ENCODE measurements at regions not wholly inside any gene's neighbourhood (a gene's known extent, or its start where the extent isn't known, plus 50 kb on each side); places are given as distances from the start of the nearest gene placed in this dataset.

DNA sequence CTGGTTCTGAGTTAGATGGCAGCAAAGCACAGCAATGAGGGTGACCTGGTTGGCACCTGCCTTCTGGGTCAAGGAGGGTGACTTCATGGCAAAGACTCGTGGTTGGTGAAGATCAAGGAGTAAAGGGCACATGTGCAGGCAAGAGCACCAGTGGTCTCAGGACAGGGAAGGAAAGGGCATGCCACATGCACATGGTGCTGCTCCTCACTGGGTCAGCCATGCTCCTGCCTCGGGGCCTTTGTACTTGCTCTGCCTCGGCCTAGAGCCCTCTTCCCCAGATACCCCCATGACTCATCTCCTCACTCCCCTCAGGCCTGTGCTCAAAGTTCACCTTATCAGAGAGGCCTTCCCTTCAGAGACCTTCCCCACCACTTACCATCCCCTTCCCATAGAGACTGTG is 106.7 kb upstream of the KDM7A start:
- H3K36me3 ChIP-seq, result no peaks in the 10 kb centered on the region
- TF ChIP-seq, protein P1, sequence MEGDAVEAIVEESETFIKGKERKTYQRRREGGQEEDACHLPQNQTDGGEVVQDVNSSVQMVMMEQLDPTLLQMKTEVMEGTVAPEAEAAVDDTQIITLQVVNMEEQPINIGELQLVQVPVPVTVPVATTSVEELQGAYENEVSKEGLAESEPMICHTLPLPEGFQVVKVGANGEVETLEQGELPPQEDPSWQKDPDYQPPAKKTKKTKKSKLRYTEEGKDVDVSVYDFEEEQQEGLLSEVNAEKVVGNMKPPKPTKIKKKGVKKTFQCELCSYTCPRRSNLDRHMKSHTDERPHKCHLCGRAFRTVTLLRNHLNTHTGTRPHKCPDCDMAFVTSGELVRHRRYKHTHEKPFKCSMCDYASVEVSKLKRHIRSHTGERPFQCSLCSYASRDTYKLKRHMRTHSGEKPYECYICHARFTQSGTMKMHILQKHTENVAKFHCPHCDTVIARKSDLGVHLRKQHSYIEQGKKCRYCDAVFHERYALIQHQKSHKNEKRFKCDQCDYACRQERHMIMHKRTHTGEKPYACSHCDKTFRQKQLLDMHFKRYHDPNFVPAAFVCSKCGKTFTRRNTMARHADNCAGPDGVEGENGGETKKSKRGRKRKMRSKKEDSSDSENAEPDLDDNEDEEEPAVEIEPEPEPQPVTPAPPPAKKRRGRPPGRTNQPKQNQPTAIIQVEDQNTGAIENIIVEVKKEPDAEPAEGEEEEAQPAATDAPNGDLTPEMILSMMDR (IDR thresholded peaks at IDR 0.05), result no peak
- TF ChIP-seq POLR2AphosphoS5 (IDR thresholded peaks at IDR 0.05), result no peak
- no peak for TF ChIP-seq POLR2A (IDR thresholded peaks at IDR 0.05)
- WGBS, result 96% methylated on average over 3 of the region's 3 CpGs
- intact Hi-C loops (cut with DNase I), result no loop called here
- no peaks in the 10 kb centered on the region for H3K9me3 ChIP-seq
- DNase-seq (ENCODE audit: low spot score), result no peak
- H3K4me1 ChIP-seq (replicated peaks), result no peaks in the 10 kb centered on the region
- no peak overlapping the region for H3K4me3 ChIP-seq
- no peak overlapping the region for H3K27ac ChIP-seq
- H3K27me3 ChIP-seq (replicated peaks; ENCODE audit: insufficient read depth), result no peaks in the 10 kb centered on the region

DNA sequence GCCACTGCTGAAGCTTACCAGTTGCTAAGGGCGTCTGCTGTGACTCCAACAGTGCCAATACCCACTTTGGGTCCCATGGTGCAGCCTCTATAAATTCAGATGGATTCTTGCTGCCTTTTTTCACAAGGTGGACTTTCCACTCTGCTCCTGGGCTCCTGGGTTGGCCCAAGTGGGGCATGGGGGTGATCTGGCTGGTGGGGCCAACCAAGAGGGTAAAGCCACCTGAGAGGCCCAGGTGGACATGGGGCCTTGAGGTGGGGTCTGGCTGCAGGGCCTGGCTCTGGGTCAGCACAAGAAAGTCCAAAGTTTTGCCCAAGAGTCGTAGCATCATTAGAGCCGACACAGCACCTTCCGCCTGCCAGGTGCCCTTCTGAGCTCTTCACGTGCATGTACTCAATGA is 105.2 kb upstream of the KDM7A start:
- Histone ChIP-seq H3K36me3 (no peaks in the 10 kb centered on the region), H3K4me1 (replicated peaks) (no peaks in the 10 kb centered on the region), H3K4me3 (no peak overlapping the region), H3K9me3 (no peaks in the 10 kb centered on the region), H3K27me3 (replicated peaks; ENCODE audit: insufficient read depth) (no peaks in the 10 kb centered on the region), H3K27ac (no peak overlapping the region)
- 92% methylated on average over 5 of the region's 5 CpGs for WGBS
- no peak for TF ChIP-seq POLR2AphosphoS5 (IDR thresholded peaks at IDR 0.05)
- TF ChIP-seq POLR2A (IDR thresholded peaks at IDR 0.05), result no peak
- TF ChIP-seq, protein P1 (IDR thresholded peaks at IDR 0.05), result no peak
- intact Hi-C loops (cut with DNase I), result no loop called here
- no peak for DNase-seq (ENCODE audit: low spot score)

DNA sequence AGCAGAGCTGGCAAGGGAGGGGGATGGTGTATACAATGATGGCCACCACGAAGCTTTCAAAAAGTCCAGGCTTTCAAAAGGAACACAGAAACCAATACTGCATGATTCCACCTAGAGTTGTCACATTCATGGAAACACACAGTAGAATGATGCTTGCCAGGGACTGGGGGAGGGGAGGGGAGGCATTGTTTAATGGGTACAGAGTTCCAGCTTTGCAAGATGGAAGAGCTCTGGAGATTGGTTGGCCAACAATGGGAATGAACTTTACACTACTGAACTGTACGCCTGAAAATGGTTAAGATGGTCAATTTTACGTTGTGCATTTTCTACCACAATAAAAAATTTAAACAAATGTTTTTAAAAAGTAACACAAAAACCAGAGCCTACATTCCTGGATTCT is 104.5 kb upstream of the KDM7A start:
- 92% methylated on average over 3 of the region's 3 CpGs for WGBS
- TF ChIP-seq POLR2A (IDR thresholded peaks at IDR 0.05) (no peak), POLR2AphosphoS5 (IDR thresholded peaks at IDR 0.05) (no peak)
- TF ChIP-seq, protein P1 (IDR thresholded peaks at IDR 0.05), result no peak
- intact Hi-C loops (cut with DNase I), result no loop called here
- no peaks in the 10 kb centered on the region for H3K4me1 ChIP-seq (replicated peaks)
- no peak overlapping the region for H3K4me3 ChIP-seq
- H3K27ac ChIP-seq, result no peak overlapping the region
- H3K27me3 ChIP-seq (replicated peaks; ENCODE audit: insufficient read depth), result no peaks in the 10 kb centered on the region
- H3K9me3 ChIP-seq, result no peaks in the 10 kb centered on the region
- no peaks in the 10 kb centered on the region for H3K36me3 ChIP-seq
- no peak for DNase-seq (ENCODE audit: low spot score)

DNA sequence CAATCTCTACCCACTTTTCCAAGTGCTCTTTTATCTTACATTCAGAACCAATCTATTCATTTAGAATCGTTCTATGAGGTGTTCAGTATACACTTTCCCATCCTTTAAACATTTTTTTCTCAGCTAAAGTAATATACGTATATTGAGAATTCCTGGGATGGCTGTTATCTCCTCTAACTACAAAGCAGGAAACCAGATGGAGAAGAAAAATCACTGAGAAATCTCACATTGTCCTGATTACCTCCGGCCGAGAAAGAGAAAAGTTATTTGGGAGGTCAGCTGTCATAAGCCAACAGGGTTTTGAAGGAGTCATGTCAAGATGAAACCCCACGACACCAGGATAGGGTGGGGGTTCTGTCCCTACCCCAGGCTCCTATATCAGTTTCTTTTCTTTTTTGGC is 99.2 kb upstream of the KDM7A start:
- WGBS, result 67% methylated on average over 5 of the region's 5 CpGs
- no peak for DNase-seq (ENCODE audit: low spot score)
- no peaks in the 10 kb centered on the region for H3K36me3 ChIP-seq
- no peaks in the 10 kb centered on the region for H3K9me3 ChIP-seq
- no peak for TF ChIP-seq POLR2A (IDR thresholded peaks at IDR 0.05)
- TF ChIP-seq, protein P1 (IDR thresholded peaks at IDR 0.05), result no peak
- no peak for TF ChIP-seq POLR2AphosphoS5 (IDR thresholded peaks at IDR 0.05)
- H3K27ac ChIP-seq, result no peak overlapping the region
- H3K4me1 ChIP-seq (replicated peaks), result no peaks in the 10 kb centered on the region
- no peaks in the 10 kb centered on the region for H3K27me3 ChIP-seq (replicated peaks; ENCODE audit: insufficient read depth)
- no peak overlapping the region for H3K4me3 ChIP-seq
- intact Hi-C loops (cut with DNase I), result no loop called here

DNA sequence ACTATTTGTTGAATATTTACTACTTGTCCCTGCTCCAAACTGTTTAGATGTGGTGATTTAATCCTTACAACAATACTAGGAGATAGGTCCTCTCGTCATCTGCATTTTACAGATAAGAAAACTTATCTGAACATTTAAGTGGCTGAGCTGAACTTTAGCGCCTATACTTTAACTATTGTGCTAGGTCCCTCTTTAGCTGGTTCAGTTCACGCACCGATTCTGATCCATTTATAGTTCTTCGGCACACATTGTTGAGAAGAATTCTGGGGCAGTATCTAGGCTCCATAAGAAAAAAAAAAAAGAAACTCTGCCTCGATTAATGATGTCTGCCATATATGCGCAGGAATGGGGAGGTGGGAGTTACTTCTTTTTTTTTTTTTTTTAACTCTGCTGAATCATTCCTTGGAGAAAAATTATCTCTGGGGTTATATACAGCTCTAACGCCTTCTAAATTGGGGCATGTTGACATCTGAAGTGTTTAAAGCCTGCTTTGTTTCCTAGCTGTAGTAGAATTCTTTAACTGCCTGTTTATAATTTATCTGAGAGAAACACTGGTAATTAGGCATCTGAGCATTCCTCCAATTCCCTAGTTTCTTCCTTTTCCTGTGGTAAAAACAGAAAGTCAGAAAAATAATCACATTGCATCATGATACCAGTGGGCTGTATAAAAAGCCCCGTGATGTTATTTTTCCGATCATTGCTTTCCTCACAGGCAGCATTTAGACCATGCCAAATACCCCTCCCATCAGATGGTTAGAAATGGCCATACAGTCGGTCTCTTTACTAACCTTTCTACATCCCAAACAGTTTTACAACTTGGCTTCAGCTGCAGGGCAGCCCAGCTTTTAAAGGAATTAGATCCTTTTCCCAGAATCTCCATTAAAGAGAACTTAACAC is 98.5 kb upstream of the KDM7A start:
- no peak for DNase-seq (ENCODE audit: low spot score)
- TF ChIP-seq POLR2A (IDR thresholded peaks at IDR 0.05), result no peak
- TF ChIP-seq, protein P1 (IDR thresholded peaks at IDR 0.05), result no peak
- TF ChIP-seq POLR2AphosphoS5 (IDR thresholded peaks at IDR 0.05), result no peak
- WGBS, result 38% methylated on average over 11 of the region's 11 CpGs
- no peaks in the 10 kb centered on the region for H3K4me1 ChIP-seq (replicated peaks)
- no peaks in the 10 kb centered on the region for H3K9me3 ChIP-seq
- H3K27ac ChIP-seq, result no peak overlapping the region
- no peak overlapping the region for H3K4me3 ChIP-seq
- H3K27me3 ChIP-seq (replicated peaks; ENCODE audit: insufficient read depth), result no peaks in the 10 kb centered on the region
- intact Hi-C loops (cut with DNase I), result no loop called here
- H3K36me3 ChIP-seq, result no peaks in the 10 kb centered on the region

Data from prostate gland (tissue), 2 donors.